Caki2 (cell line): ENCODE measurements at regions not wholly inside any gene's neighbourhood (a gene's known extent, or its start where the extent isn't known, plus 50 kb on each side); places are given as distances from the start of the nearest gene placed in this dataset.
A peak's percentile ranks its signal among the peaks of the same experiment; 100 is the strongest.

Experiments
- DNase-seq: peaks from one replicate; pipeline ENCODE4 v3.0.0-alpha.2; 2015; ENCODE audit warnings: low read depth
- in situ Hi-C: cut with HindIII; loops from 2 replicates; pipeline ENCODE4 v1.10.0; 2016; ENCODE audit warnings: low sequenced_read_pairs, low pct_unique_long_range_greater_than_20kb, mixed read lengths

GRCh38 chr5:57626703-57627102, 144.1 kb upstream of the ACTBL2 start:
- no peak for DNase-seq
- in situ Hi-C loops: no loop called here

- in situ Hi-C loops: no loop called here
- no peak for DNase-seq
Measured at GRCh38 chr5:57621624-57622023, 139.0 kb upstream of the ACTBL2 start.

- DNase-seq: no peak
Measured at GRCh38 chr5:57618767-57619381, 136.3 kb upstream of the ACTBL2 start.

GRCh38 chr5:57613741-57614140, 131.1 kb upstream of the ACTBL2 start:
- in situ Hi-C loops: no loop called here
- no peak for DNase-seq

More at GRCh38 chr5:57618767-57619381, 136.3 kb upstream of the ACTBL2 start:
- in situ Hi-C loops: no loop called here

GRCh38 chr5:57611177-57611576, 128.6 kb upstream of the ACTBL2 start:
- DNase-seq: no peak
- in situ Hi-C loops: no loop called here

- in situ Hi-C loops: no loop called here
- DNase-seq: no peak
Measured at GRCh38 chr5:57608542-57608941, 125.9 kb upstream of the ACTBL2 start.

- in situ Hi-C loops: no loop called here
- DNase-seq: no peak
Measured at GRCh38 chr5:57601996-57602395, 119.4 kb upstream of the ACTBL2 start.

- DNase-seq: no peak
- in situ Hi-C loops: no loop called here
Measured at GRCh38 chr5:57600321-57600720, 117.7 kb upstream of the ACTBL2 start.

- in situ Hi-C loops: no loop called here
Measured at GRCh38 chr5:57598756-57599155, 116.1 kb upstream of the ACTBL2 start.

GRCh38 chr5:57598097-57598496, 115.5 kb upstream of the ACTBL2 start:
- no peak for DNase-seq
- in situ Hi-C loops: no loop called here

More at GRCh38 chr5:57598756-57599155, 116.1 kb upstream of the ACTBL2 start:
- DNase-seq: peak; percentile 6

- DNase-seq: no peak
- in situ Hi-C loops: no loop called here
Measured at GRCh38 chr5:57595523-57595991, 112.9 kb upstream of the ACTBL2 start.

GRCh38 chr5:57594436-57594835, 111.8 kb upstream of the ACTBL2 start:
- DNase-seq: no peak
- in situ Hi-C loops: no loop called here

GRCh38 chr5:57592236-57592635, 109.6 kb upstream of the ACTBL2 start:
- no peak for DNase-seq
- in situ Hi-C loops: no loop called here

GRCh38 chr5:57586649-57587048, 104.0 kb upstream of the ACTBL2 start:
- in situ Hi-C loops: no loop called here
- no peak for DNase-seq

GRCh38 chr5:57582578-57583070, 100.0 kb upstream of the ACTBL2 start:
- in situ Hi-C loops: no loop called here
- no peak for DNase-seq

GRCh38 chr5:57581772-57582171, 99.2 kb upstream of the ACTBL2 start:
- in situ Hi-C loops: no loop called here
- no peak for DNase-seq

GRCh38 chr5:57581222-57581621, 98.6 kb upstream of the ACTBL2 start:
- no peak for DNase-seq
- in situ Hi-C loops: no loop called here

- in situ Hi-C loops: no loop called here
- DNase-seq: no peak
Measured at GRCh38 chr5:57577432-57578175, 95.0 kb upstream of the ACTBL2 start.

- in situ Hi-C loops: no loop called here
Measured at GRCh38 chr5:57576317-57576716, 93.7 kb upstream of the ACTBL2 start.

GRCh38 chr5:57575839-57576238, 93.2 kb upstream of the ACTBL2 start:
- no peak for DNase-seq
- in situ Hi-C loops: no loop called here

More at GRCh38 chr5:57576317-57576716, 93.7 kb upstream of the ACTBL2 start:
- no peak for DNase-seq
